HCT116 (cell line): ENCODE measurements at regions not wholly inside any gene's neighbourhood (a gene's known extent, or its start where the extent isn't known, plus 50 kb on each side); places are given as distances from the start of the nearest gene placed in this dataset.

ENCODE experiments used
- EZH2 ChIP-seq: fragments of 200-600 bp; sonication (generic); IDR thresholded peaks from 2 replicates; pipeline ENCODE4 v1.6.1; 2017; ENCODE audit warnings: antibody characterized with exemption, mixed run types
- JUND ChIP-seq: IDR thresholded peaks from 2 replicates; pipeline ENCODE4 v1.6.1; 2012
- POLR2A ChIP-seq: IDR thresholded peaks from 2 replicates; pipeline ENCODE4 v1.7.0; 2011; ENCODE audit warnings: borderline replicate concordance; ENCODE audit not compliant: insufficient read depth, insufficient read length; ENCODE audit errors: extremely low read depth
- SP1 ChIP-seq: IDR thresholded peaks from 2 replicates; pipeline ENCODE4 v1.6.1; 2012; ENCODE audit warnings: low read depth
- TF ChIP-seq, protein P1 (sequence below), 3 experiments: fragments of 200-600 bp in 1 of 3; sonication (generic) in 1 of 3; IDR thresholded peaks in 2 of 3; conservative IDR thresholded peaks in 1 of 3; 2 replicates each; pipeline ENCODE4 v1.5.1; 2012 to 2017; ENCODE audit warnings: low read depth in 2 of 3, low read length in 2 of 3, antibody characterized with exemption in 1 of 3, borderline replicate concordance in 1 of 3, control low read depth in 1 of 3, mild to moderate bottlenecking in 1 of 3, mixed read lengths in 1 of 3, mixed run types in 1 of 3, moderate library complexity in 1 of 3; ENCODE audit not compliant: insufficient read depth in 1 of 3

DNA sequence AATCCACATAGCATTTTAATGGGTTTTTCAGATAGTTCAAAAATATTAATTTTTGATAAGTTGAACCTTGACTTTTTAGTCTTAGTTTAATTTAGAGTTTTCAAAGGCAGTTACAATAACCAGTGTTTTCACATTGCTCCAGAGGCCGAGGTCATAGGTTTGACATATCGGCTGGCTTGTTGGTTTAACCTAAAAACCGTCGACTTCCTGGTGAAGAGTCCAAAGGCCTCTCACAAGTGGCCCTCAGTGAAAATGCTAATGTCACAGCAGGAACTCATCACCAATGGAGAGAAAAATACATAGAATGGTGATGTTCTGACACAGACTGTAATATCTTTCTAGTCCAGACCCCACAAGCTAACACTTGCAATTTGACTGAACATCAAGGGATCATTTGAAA, 642.3 kb downstream of the PLOD2 start:
- TF ChIP-seq, protein P1, sequence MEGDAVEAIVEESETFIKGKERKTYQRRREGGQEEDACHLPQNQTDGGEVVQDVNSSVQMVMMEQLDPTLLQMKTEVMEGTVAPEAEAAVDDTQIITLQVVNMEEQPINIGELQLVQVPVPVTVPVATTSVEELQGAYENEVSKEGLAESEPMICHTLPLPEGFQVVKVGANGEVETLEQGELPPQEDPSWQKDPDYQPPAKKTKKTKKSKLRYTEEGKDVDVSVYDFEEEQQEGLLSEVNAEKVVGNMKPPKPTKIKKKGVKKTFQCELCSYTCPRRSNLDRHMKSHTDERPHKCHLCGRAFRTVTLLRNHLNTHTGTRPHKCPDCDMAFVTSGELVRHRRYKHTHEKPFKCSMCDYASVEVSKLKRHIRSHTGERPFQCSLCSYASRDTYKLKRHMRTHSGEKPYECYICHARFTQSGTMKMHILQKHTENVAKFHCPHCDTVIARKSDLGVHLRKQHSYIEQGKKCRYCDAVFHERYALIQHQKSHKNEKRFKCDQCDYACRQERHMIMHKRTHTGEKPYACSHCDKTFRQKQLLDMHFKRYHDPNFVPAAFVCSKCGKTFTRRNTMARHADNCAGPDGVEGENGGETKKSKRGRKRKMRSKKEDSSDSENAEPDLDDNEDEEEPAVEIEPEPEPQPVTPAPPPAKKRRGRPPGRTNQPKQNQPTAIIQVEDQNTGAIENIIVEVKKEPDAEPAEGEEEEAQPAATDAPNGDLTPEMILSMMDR (IDR thresholded peaks at IDR 0.05 in 2 of 3, conservative IDR thresholded peaks at IDR 0.05 in 1 of 3; ENCODE audit: borderline replicate concordance in 1 of 3, insufficient read depth in 1 of 3, low read depth in 2 of 3, low read length in 2 of 3): no peak
- TF ChIP-seq SP1 (no peak), JUND (no peak), POLR2A (no peak), EZH2 (no peak)
